ENCODE measurements at regions not wholly inside any gene's neighbourhood (a gene's known extent, or its start where the extent isn't known, plus 50 kb on each side); places are given as distances from the start of the nearest gene placed in this dataset.

DNA sequence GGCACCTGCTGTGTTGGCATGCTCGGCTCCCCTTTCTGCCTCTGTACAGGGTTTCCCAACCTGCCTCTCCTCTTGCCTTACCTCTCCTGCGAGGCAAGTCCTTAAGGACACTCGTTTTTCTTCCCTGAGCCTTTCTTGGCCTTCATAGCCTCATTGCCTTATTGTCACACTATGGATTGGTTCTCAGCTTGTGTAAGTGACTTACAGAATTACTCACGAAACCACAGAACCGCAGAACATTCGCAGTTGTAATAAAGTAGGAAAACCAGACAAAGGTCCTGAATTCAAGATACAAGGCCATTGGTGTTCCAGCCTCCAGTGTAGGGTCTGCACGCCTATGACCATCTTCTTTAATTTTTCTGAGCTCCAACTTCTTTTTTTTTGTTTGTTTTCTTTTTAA is 317.6 kb upstream of the SMIM21 start:
- no peak for DNase-seq
- intact Hi-C loops (cut with DNase I) = no loop called here

DNA sequence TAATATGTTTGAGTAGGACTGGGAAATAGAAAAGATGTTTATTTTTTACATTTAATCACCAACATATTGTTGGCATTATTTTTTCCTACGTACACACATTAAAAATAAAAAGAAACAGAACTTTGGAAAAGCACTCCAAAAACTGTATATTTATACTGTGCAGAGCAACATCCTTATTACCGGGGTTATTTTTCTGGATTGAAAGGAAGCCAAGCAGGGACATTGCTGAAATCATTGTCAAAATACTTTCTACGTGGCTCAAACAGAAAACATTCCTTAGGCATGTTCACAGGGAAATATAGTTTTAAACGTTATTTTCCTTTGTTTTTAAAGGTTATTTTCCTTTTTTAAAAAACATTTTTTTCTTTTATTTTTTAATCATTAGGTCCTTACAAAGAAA is 315.0 kb upstream of the SMIM21 start:
- Histone ChIP-seq H3K4me3 (no peak overlapping the region), H3K9me3 (no peaks in the 10 kb centered on the region), H3K27ac (no peak overlapping the region), H3K27me3 (ENCODE audit: insufficient read depth in 3 of 3, low read length in 2 of 3) (no peaks in the 10 kb centered on the region), H3K4me1 (no peaks in the 10 kb centered on the region), H3K36me3 (ENCODE audit: insufficient read depth in 1 of 2, low read depth in 1 of 2) (no peaks in the 10 kb centered on the region)
- WGBS, 3 donors = 24 to 27% (median 26%) methylated on average over 4 of the region's 4 CpGs
- TF ChIP-seq, protein P1, sequence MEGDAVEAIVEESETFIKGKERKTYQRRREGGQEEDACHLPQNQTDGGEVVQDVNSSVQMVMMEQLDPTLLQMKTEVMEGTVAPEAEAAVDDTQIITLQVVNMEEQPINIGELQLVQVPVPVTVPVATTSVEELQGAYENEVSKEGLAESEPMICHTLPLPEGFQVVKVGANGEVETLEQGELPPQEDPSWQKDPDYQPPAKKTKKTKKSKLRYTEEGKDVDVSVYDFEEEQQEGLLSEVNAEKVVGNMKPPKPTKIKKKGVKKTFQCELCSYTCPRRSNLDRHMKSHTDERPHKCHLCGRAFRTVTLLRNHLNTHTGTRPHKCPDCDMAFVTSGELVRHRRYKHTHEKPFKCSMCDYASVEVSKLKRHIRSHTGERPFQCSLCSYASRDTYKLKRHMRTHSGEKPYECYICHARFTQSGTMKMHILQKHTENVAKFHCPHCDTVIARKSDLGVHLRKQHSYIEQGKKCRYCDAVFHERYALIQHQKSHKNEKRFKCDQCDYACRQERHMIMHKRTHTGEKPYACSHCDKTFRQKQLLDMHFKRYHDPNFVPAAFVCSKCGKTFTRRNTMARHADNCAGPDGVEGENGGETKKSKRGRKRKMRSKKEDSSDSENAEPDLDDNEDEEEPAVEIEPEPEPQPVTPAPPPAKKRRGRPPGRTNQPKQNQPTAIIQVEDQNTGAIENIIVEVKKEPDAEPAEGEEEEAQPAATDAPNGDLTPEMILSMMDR (IDR thresholded peaks at IDR 0.05) = no peak
- no peak for DNase-seq
- ATAC-seq = no peak
- intact Hi-C loops (cut with DNase I) = no loop called here

More for the DNA sequence above, 317.6 kb upstream of the SMIM21 start:
- no peak overlapping the region for H3K4me3 ChIP-seq
- no peak for ATAC-seq
- no peaks in the 10 kb centered on the region for H3K27me3 ChIP-seq (ENCODE audit: insufficient read depth in 3 of 3, low read length in 2 of 3)
- H3K9me3 ChIP-seq = no peaks in the 10 kb centered on the region
- WGBS, 3 donors = 92 to 95% (median 93%) methylated on average over 7 of the region's 7 CpGs
- TF ChIP-seq, protein P1 (IDR thresholded peaks at IDR 0.05) = no peak
- no peaks in the 10 kb centered on the region for H3K36me3 ChIP-seq (ENCODE audit: insufficient read depth in 1 of 2, low read depth in 1 of 2)
- no peak overlapping the region for H3K27ac ChIP-seq
- no peaks in the 10 kb centered on the region for H3K4me1 ChIP-seq

GRCh38 chr18:75739682-75740081 is 312.2 kb upstream of the SMIM21 start:
- no peaks in the 10 kb centered on the region for H3K36me3 ChIP-seq (ENCODE audit: insufficient read depth in 1 of 2, low read depth in 1 of 2)
- no peak overlapping the region for H3K4me3 ChIP-seq
- TF ChIP-seq, protein P1 (IDR thresholded peaks at IDR 0.05) = no peak
- DNase-seq = no peak
- no peak for ATAC-seq
- H3K9me3 ChIP-seq = no peaks in the 10 kb centered on the region
- no peaks in the 10 kb centered on the region for H3K4me1 ChIP-seq
- no peaks in the 10 kb centered on the region for H3K27me3 ChIP-seq (ENCODE audit: insufficient read depth in 3 of 3, low read length in 2 of 3)
- intact Hi-C loops (cut with DNase I) = no loop called here
- no peak overlapping the region for H3K27ac ChIP-seq
- 18 to 37% (median 20%) methylated on average over 7 of the region's 7 CpGs for WGBS, 3 donors

GRCh38 chr18:75735291-75735690 is 307.8 kb upstream of the SMIM21 start:
- H3K27ac ChIP-seq = no peak overlapping the region
- H3K9me3 ChIP-seq = no peaks in the 10 kb centered on the region
- WGBS, 3 donors = 96 to 97% (median 97%) methylated on average over 2 of the region's 2 CpGs
- H3K4me3 ChIP-seq = no peak overlapping the region
- no peaks in the 10 kb centered on the region for H3K36me3 ChIP-seq (ENCODE audit: insufficient read depth in 1 of 2, low read depth in 1 of 2)
- no peaks in the 10 kb centered on the region for H3K4me1 ChIP-seq
- ATAC-seq (no peak), DNase-seq (no peak)
- TF ChIP-seq, protein P1 (IDR thresholded peaks at IDR 0.05) = no peak
- H3K27me3 ChIP-seq (ENCODE audit: insufficient read depth in 3 of 3, low read length in 2 of 3) = no peaks in the 10 kb centered on the region
- intact Hi-C loops (cut with DNase I) = no loop called here

GRCh38 chr18:75730249-75730648 is 302.7 kb upstream of the SMIM21 start:
- H3K4me3 ChIP-seq = no peak overlapping the region
- TF ChIP-seq, protein P1 (IDR thresholded peaks at IDR 0.05) = no peak
- H3K27me3 ChIP-seq (ENCODE audit: insufficient read depth in 3 of 3, low read length in 2 of 3) = no peaks in the 10 kb centered on the region
- intact Hi-C loops (cut with DNase I) = no loop called here
- WGBS, 3 donors = 33 to 35% (median 34%) methylated on average over 5 of the region's 5 CpGs
- no peaks in the 10 kb centered on the region for H3K9me3 ChIP-seq
- H3K36me3 ChIP-seq (ENCODE audit: insufficient read depth in 1 of 2, low read depth in 1 of 2) = no peaks in the 10 kb centered on the region
- ATAC-seq (no peak), DNase-seq (no peak)
- H3K4me1 ChIP-seq = no peaks in the 10 kb centered on the region
- no peak overlapping the region for H3K27ac ChIP-seq

Measured in psoas muscle (tissue), 7 donors.